OCI-LY3 (cell line): ENCODE measurements at regions not wholly inside any gene's neighbourhood (a gene's known extent, or its start where the extent isn't known, plus 50 kb on each side); places are given as distances from the start of the nearest gene placed in this dataset.

ENCODE experiments used
- H2AFZ ChIP-seq: fragments of 200-600, 300-600 bp; shearing (Covaris generic); 2 replicates; pipeline ENCODE4 v1.6.0; 2014; ENCODE audit warnings: antibody characterized with exemption, low read depth, low read length
- H3K27ac ChIP-seq: fragments of 200-600, 300-600 bp; sonication (generic); 2 replicates; pipeline ENCODE4 v1.5.1; 2014; ENCODE audit warnings: mild to moderate bottlenecking, low read length, moderate library complexity, mixed read lengths
- H3K27me3 ChIP-seq: fragments of 200-600, 300-600 bp; sonication (generic); 2 replicates; pipeline ENCODE4 v1.6.1; 2014; ENCODE audit warnings: low read depth, low read length, mixed read lengths
- H3K36me3 ChIP-seq: fragments of 200-600, 300-600 bp; sonication (generic); replicated peaks from 2 replicates; pipeline ENCODE3; 2014; ENCODE audit warnings: low read depth, low read length, mixed read lengths
- H3K4me1 ChIP-seq: fragments of 300-600, 200-600 bp; sonication (generic); 2 replicates; pipeline ENCODE4 v1.6.1; 2014; ENCODE audit warnings: low read length, mixed read lengths
- H3K4me2 ChIP-seq: fragments of 200-600, 300-600 bp; sonication (generic); 2 replicates; pipeline ENCODE4 v1.6.1; 2014; ENCODE audit warnings: low read length, mixed read lengths
- H3K4me3 ChIP-seq: fragments of 300-600, 200-600 bp; sonication (generic); 2 replicates; pipeline ENCODE4 v1.5.1; 2014; ENCODE audit warnings: antibody characterized with exemption, mild to moderate bottlenecking, low read length, moderate library complexity
- H3K79me2 ChIP-seq: fragments of 300-600, 200-600 bp; shearing (Covaris generic); 2 replicates; pipeline ENCODE4 v1.6.1; 2014; ENCODE audit warnings: mild to moderate bottlenecking, low read length, mixed read lengths
- H3K9ac ChIP-seq: fragments of 300-600, 200-600 bp; shearing (Covaris generic); 2 replicates; pipeline ENCODE4 v1.6.0; 2014; ENCODE audit warnings: mild to moderate bottlenecking, low read length, moderate library complexity
- H3K9me3 ChIP-seq: fragments of 200-600, 300-600 bp; shearing (Covaris generic); 2 replicates; pipeline ENCODE4 v1.6.1; 2014; ENCODE audit warnings: low read length, mixed read lengths; ENCODE audit not compliant: insufficient read depth
- H4K20me1 ChIP-seq: fragments of 200-600, 300-600 bp; sonication (generic); 2 replicates; pipeline ENCODE4 v1.6.1; 2016; ENCODE audit warnings: low read length, mixed read lengths; ENCODE audit not compliant: insufficient read depth
- CTCF ChIP-seq: fragments of 200-600, 300-600 bp; sonication (generic); IDR thresholded peaks from 2 replicates; pipeline ENCODE4 v1.5.1; 2014; ENCODE audit warnings: antibody characterized with exemption, low read length, low read depth
- EZH2phosphoT487 ChIP-seq: fragments of 200-600 bp; shearing (Covaris generic); IDR thresholded peaks from 2 replicates; pipeline ENCODE4 v1.6.1; 2018; ENCODE audit warnings: antibody characterized with exemption, mixed run types, low read depth

GRCh38 chr3:144692488-144692887 is 720.9 kb downstream of the DIPK2A start:
- no peaks in the 10 kb centered on the region for H3K79me2 ChIP-seq
- H3K9me3 ChIP-seq, result peaks cover 8% of the 10 kb centered on the region
- TF ChIP-seq EZH2phosphoT487 (no peak), CTCF (no peak)
- H3K27ac ChIP-seq, result no peak overlapping the region
- H3K4me2 ChIP-seq, result no peak overlapping the region
- H3K27me3 ChIP-seq, result no peaks in the 10 kb centered on the region
- no peaks in the 10 kb centered on the region for H3K4me1 ChIP-seq
- no peak overlapping the region for H3K4me3 ChIP-seq
- no peak overlapping the region for H3K9ac ChIP-seq
- H4K20me1 ChIP-seq, result no peaks in the 10 kb centered on the region
- no peaks in the 10 kb centered on the region for H3K36me3 ChIP-seq
- H2AFZ ChIP-seq, result no peak overlapping the region

GRCh38 chr3:144708437-144708836 is 736.8 kb downstream of the DIPK2A start:
- H3K9me3 ChIP-seq, result no peaks in the 10 kb centered on the region
- no peaks in the 10 kb centered on the region for H3K79me2 ChIP-seq
- H3K4me3 ChIP-seq, result no peak overlapping the region
- H3K4me2 ChIP-seq, result no peak overlapping the region
- H3K36me3 ChIP-seq, result no peaks in the 10 kb centered on the region
- no peak overlapping the region for H3K9ac ChIP-seq
- no peak for TF ChIP-seq CTCF
- TF ChIP-seq EZH2phosphoT487, result no peak
- H3K27me3 ChIP-seq, result no peaks in the 10 kb centered on the region
- no peak overlapping the region for H2AFZ ChIP-seq
- 0 out of 2 replicates have a peak, but pooled peaks cover 6% of the 10 kb centered on the region for H3K4me1 ChIP-seq
- H3K27ac ChIP-seq, result no peak overlapping the region
- no peaks in the 10 kb centered on the region for H4K20me1 ChIP-seq

- Histone ChIP-seq H3K27me3 (no peaks in the 10 kb centered on the region), H3K4me2 (no peak overlapping the region), H3K79me2 (no peaks in the 10 kb centered on the region), H3K4me1 (no peaks in the 10 kb centered on the region), H3K36me3 (no peaks in the 10 kb centered on the region), H3K27ac (no peak overlapping the region), H4K20me1 (no peaks in the 10 kb centered on the region), H3K4me3 (no peak overlapping the region), H3K9me3 (no peaks in the 10 kb centered on the region), H2AFZ (no peak overlapping the region), H3K9ac (no peak overlapping the region)
- TF ChIP-seq CTCF (no peak), EZH2phosphoT487 (no peak)
These were observed 765.7 kb downstream of the DIPK2A start for GRCh38 chr3:144737281-144737680.

- H3K9me3 ChIP-seq, result no peaks in the 10 kb centered on the region
- no peaks in the 10 kb centered on the region for H3K36me3 ChIP-seq
- H3K9ac ChIP-seq, result no peak overlapping the region
- no peak for TF ChIP-seq EZH2phosphoT487
- no peaks in the 10 kb centered on the region for H3K27me3 ChIP-seq
- H3K79me2 ChIP-seq, result no peaks in the 10 kb centered on the region
- H3K4me1 ChIP-seq, result no peaks in the 10 kb centered on the region
- no peak overlapping the region for H3K27ac ChIP-seq
- H3K4me3 ChIP-seq, result no peak overlapping the region
- H3K4me2 ChIP-seq, result no peak overlapping the region
- no peak overlapping the region for H2AFZ ChIP-seq
- H4K20me1 ChIP-seq, result no peaks in the 10 kb centered on the region
These were observed 771.6 kb downstream of the DIPK2A start for GRCh38 chr3:144743225-144743668.

GRCh38 chr3:144744473-144744872 is 772.9 kb downstream of the DIPK2A start:
- no peaks in the 10 kb centered on the region for H3K9me3 ChIP-seq
- no peaks in the 10 kb centered on the region for H3K27me3 ChIP-seq
- H3K79me2 ChIP-seq, result no peaks in the 10 kb centered on the region
- H3K27ac ChIP-seq, result no peak overlapping the region
- no peak overlapping the region for H3K4me2 ChIP-seq
- H3K36me3 ChIP-seq, result no peaks in the 10 kb centered on the region
- H2AFZ ChIP-seq, result no peak overlapping the region
- TF ChIP-seq EZH2phosphoT487 (no peak), CTCF (no peak)
- no peak overlapping the region for H3K4me3 ChIP-seq
- H3K4me1 ChIP-seq, result no peaks in the 10 kb centered on the region
- H4K20me1 ChIP-seq, result no peaks in the 10 kb centered on the region
- H3K9ac ChIP-seq, result no peak overlapping the region
